IPS-18c (cell line): ENCODE measurements at regions not wholly inside any gene's neighbourhood (a gene's known extent, or its start where the extent isn't known, plus 50 kb on each side); places are given as distances from the start of the nearest gene placed in this dataset.

Experiments
- H3K4me3 ChIP-seq: 2 replicates; pipeline ENCODE4 v1.7.0; 2013; ENCODE audit warnings: low read depth, mild to moderate bottlenecking, low read length, moderate library complexity; ENCODE audit not compliant: insufficient read depth
- H3K9me3 ChIP-seq: one replicate; pipeline ENCODE4 v1.6.1; 2013; ENCODE audit warnings: mild to moderate bottlenecking, low read length, moderate library complexity; ENCODE audit not compliant: control insufficient read depth, insufficient read depth

GRCh38 chr20:40449144-40449690 lies 239.8 kb downstream of the MAFB start:
- no peak overlapping the region for H3K4me3 ChIP-seq
- H3K9me3 ChIP-seq: no peaks in the 10 kb centered on the region

- no peaks in the 10 kb centered on the region for H3K9me3 ChIP-seq
These were observed 242.1 kb downstream of the MAFB start for GRCh38 chr20:40446888-40447287.

GRCh38 chr20:40444516-40444915 lies 244.5 kb downstream of the MAFB start:
- Histone ChIP-seq H3K4me3 (no peak overlapping the region), H3K9me3 (no peaks in the 10 kb centered on the region)

More at GRCh38 chr20:40446888-40447287, 242.1 kb downstream of the MAFB start:
- H3K4me3 ChIP-seq: no peak overlapping the region

- no peaks in the 10 kb centered on the region for H3K9me3 ChIP-seq
- H3K4me3 ChIP-seq: no peak overlapping the region
These were observed 245.3 kb downstream of the MAFB start for GRCh38 chr20:40443753-40444152.

- H3K4me3 ChIP-seq: no peak overlapping the region
These were observed 246.7 kb downstream of the MAFB start for GRCh38 chr20:40442181-40442963.

GRCh38 chr20:40441771-40442170 lies 247.3 kb downstream of the MAFB start:
- Histone ChIP-seq H3K9me3 (no peaks in the 10 kb centered on the region), H3K4me3 (no peak overlapping the region)

More at GRCh38 chr20:40442181-40442963, 246.7 kb downstream of the MAFB start:
- no peaks in the 10 kb centered on the region for H3K9me3 ChIP-seq

GRCh38 chr20:40438161-40438830 lies 250.7 kb downstream of the MAFB start:
- Histone ChIP-seq H3K4me3 (no peak overlapping the region), H3K9me3 (no peaks in the 10 kb centered on the region)

GRCh38 chr20:40436011-40436410 lies 253.0 kb downstream of the MAFB start:
- no peak overlapping the region for H3K4me3 ChIP-seq
- H3K9me3 ChIP-seq: no peaks in the 10 kb centered on the region

- H3K9me3 ChIP-seq: no peaks in the 10 kb centered on the region
These were observed 253.7 kb downstream of the MAFB start for GRCh38 chr20:40435146-40435895.

GRCh38 chr20:40434122-40434521 lies 254.9 kb downstream of the MAFB start:
- no peak overlapping the region for H3K4me3 ChIP-seq

More at GRCh38 chr20:40435146-40435895, 253.7 kb downstream of the MAFB start:
- H3K4me3 ChIP-seq: no peak overlapping the region

GRCh38 chr20:40433341-40433861 lies 255.6 kb downstream of the MAFB start:
- H3K4me3 ChIP-seq: no peak overlapping the region
- no peaks in the 10 kb centered on the region for H3K9me3 ChIP-seq

More at GRCh38 chr20:40434122-40434521, 254.9 kb downstream of the MAFB start:
- no peaks in the 10 kb centered on the region for H3K9me3 ChIP-seq

- H3K4me3 ChIP-seq: no peak overlapping the region
- H3K9me3 ChIP-seq: no peaks in the 10 kb centered on the region
These were observed 257.4 kb downstream of the MAFB start for GRCh38 chr20:40431611-40432010.

- Histone ChIP-seq H3K9me3 (no peaks in the 10 kb centered on the region), H3K4me3 (no peak overlapping the region)
These were observed 257.9 kb downstream of the MAFB start for GRCh38 chr20:40431112-40431511.

GRCh38 chr20:40427026-40427425 lies 262.0 kb downstream of the MAFB start:
- H3K9me3 ChIP-seq: no peaks in the 10 kb centered on the region
- no peak overlapping the region for H3K4me3 ChIP-seq

GRCh38 chr20:40424695-40425094 lies 264.3 kb downstream of the MAFB start:
- H3K4me3 ChIP-seq: no peak overlapping the region
- no peaks in the 10 kb centered on the region for H3K9me3 ChIP-seq

GRCh38 chr20:40422656-40423055 lies 266.4 kb downstream of the MAFB start:
- Histone ChIP-seq H3K9me3 (no peaks in the 10 kb centered on the region), H3K4me3 (no peak overlapping the region)

GRCh38 chr20:40416274-40416673 lies 272.8 kb downstream of the MAFB start:
- Histone ChIP-seq H3K4me3 (no peak overlapping the region), H3K9me3 (peaks cover 2% of the 10 kb centered on the region)
